ENCODE measurements at regions not wholly inside any gene's neighbourhood (a gene's known extent, or its start where the extent isn't known, plus 50 kb on each side); places are given as distances from the start of the nearest gene placed in this dataset.
A peak's percentile ranks its signal among the peaks of the same experiment; 100 is the strongest.

- no peak for DNase-seq (ENCODE audit: low read depth)
Observed at GRCh38 chr12:92650228-92650822, 52.5 kb upstream of the PLEKHG7 start.

- DNase-seq (ENCODE audit: low read depth): peak; percentile 84
Observed at GRCh38 chr12:92649511-92650227, 53.1 kb upstream of the PLEKHG7 start.

- no peak for DNase-seq (ENCODE audit: low read depth)
Observed at GRCh38 chr12:92648242-92649031, 54.4 kb upstream of the PLEKHG7 start.

GRCh38 chr12:92641291-92641690, 61.5 kb upstream of the PLEKHG7 start:
- no peak for DNase-seq (ENCODE audit: low read depth)

GRCh38 chr12:92640691-92641090, 62.1 kb upstream of the PLEKHG7 start:
- no peak for DNase-seq (ENCODE audit: low read depth)

GRCh38 chr12:92639017-92639416, 63.8 kb upstream of the PLEKHG7 start:
- DNase-seq (ENCODE audit: low read depth): no peak

- no peak for DNase-seq (ENCODE audit: low read depth)
Observed at GRCh38 chr12:92634730-92635129, 68.1 kb upstream of the PLEKHG7 start.

- DNase-seq (ENCODE audit: low read depth): no peak
Observed at GRCh38 chr12:92634202-92634601, 68.6 kb upstream of the PLEKHG7 start.

- DNase-seq (ENCODE audit: low read depth): no peak
Observed at GRCh38 chr12:92630968-92631367, 71.8 kb upstream of the PLEKHG7 start.

- DNase-seq (ENCODE audit: low read depth): peak; percentile 60
Observed at GRCh38 chr12:92629349-92630065, 73.3 kb upstream of the PLEKHG7 start.

- peak; percentile 60 for DNase-seq (ENCODE audit: low read depth)
Observed at GRCh38 chr12:92628476-92628875, 74.3 kb upstream of the PLEKHG7 start.

- no peak for DNase-seq (ENCODE audit: low read depth)
Observed at GRCh38 chr12:92627511-92627910, 75.3 kb upstream of the PLEKHG7 start.

- DNase-seq (ENCODE audit: low read depth): no peak
Observed at GRCh38 chr12:92625639-92626310, 77.0 kb upstream of the PLEKHG7 start.

- peak; percentile 65 for DNase-seq (ENCODE audit: low read depth)
Observed at GRCh38 chr12:92624236-92624635, 78.6 kb upstream of the PLEKHG7 start.

- DNase-seq (ENCODE audit: low read depth): peak; percentile 20
Observed at GRCh38 chr12:92623386-92623785, 79.4 kb upstream of the PLEKHG7 start.

- DNase-seq (ENCODE audit: low read depth): peak; percentile 65
Observed at GRCh38 chr12:92621833-92622232, 81.0 kb upstream of the PLEKHG7 start.

- no peak for DNase-seq (ENCODE audit: low read depth)
Observed at GRCh38 chr12:92621312-92621711, 81.5 kb upstream of the PLEKHG7 start.

- peak; percentile 82 for DNase-seq (ENCODE audit: low read depth)
Observed at GRCh38 chr12:92619730-92620684, 82.8 kb upstream of the PLEKHG7 start.

GRCh38 chr12:92619026-92619425, 83.8 kb upstream of the PLEKHG7 start:
- no peak for DNase-seq (ENCODE audit: low read depth)

- DNase-seq (ENCODE audit: low read depth): no peak
Observed at GRCh38 chr12:92615703-92616102, 87.1 kb upstream of the PLEKHG7 start.

- DNase-seq (ENCODE audit: low read depth): no peak
Observed at GRCh38 chr12:92615086-92615485, 87.7 kb upstream of the PLEKHG7 start.
